ENCODE measurements at regions not wholly inside any gene's neighbourhood (a gene's known extent, or its start where the extent isn't known, plus 50 kb on each side); places are given as distances from the start of the nearest gene placed in this dataset.
"Not testable (repeated sequence)": the region's sequence is repeated elsewhere in the genome, so short reads cannot be mapped to it uniquely, and the experiment has no call there.

DNA sequence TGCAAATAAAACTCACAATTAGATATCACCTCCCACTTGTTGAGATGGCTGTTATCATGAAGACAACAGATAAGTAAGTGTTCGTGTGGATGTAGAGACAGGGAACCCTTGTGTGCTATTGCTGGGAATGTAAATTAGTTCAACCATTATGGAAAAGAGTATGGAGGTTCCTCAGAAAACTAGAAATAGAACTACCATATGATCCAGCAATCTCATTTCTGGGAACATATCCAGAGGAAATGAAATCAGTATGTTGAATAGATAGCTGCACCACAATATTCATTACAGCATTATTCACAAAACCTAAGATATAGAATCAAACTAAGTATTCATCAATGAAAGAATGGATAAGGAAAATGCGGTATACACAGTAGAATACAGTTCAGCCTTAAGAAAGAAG, 418.7 kb upstream of the CNTN6 start:
- DNase-seq = no peak

DNA sequence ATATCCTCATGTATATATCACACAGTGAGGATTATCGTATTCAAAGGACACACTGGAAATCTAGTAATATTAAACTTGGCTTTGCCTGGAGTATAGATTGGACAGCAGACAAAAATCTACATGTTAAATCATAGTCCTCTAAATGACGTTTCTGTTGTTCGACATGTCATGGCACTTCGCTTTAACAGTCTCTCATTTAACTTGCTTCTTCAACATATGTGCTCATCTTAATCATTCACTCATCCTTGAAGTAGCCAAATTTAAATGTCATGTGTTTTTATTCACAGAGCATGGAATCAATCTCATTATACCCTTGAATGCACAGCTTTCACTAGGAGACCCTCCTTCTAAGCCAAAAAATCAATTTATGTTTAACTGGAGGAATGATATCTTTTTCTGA, 417.0 kb upstream of the CNTN6 start:
- DNase-seq = no peak

DNA sequence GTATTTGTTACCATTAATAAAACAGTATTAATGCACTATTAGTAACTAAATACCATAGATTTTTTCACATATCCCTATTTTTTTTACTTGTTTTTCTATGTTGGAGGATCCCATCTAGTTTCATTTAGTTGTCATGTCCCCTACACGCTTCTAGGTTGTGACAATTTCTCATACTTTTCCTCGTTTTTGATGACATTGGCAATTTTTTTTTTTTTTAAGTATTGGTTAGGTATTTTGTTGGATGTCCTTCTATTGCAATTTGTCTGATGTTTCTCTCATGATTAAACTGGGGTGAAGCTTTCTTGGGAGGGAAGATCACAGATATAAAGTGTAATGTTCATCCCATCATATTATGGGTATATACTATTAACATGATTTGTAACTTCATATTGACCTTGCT, 409.1 kb upstream of the CNTN6 start:
- DNase-seq = no peak

DNA sequence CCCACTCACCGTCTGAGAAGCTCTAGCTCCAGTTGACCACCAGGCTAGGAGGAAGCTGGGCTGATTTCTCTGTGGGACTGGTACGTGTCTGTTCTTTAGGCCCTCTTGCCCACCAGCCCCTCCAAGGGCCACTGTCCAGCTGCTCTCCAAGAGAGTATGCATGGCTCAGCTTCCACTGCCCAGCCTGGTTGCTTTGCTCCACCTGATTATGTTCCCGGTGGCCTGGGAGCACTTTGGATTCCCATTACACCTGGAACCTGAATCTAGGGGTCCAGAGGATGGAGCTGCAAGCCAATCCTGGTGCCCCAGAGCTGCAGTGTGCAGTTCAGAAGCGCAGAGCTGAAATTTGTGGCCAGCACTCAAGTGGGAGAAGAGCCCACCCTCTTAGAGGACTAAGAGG, 402.1 kb upstream of the CNTN6 start:
- no peak for DNase-seq

DNA sequence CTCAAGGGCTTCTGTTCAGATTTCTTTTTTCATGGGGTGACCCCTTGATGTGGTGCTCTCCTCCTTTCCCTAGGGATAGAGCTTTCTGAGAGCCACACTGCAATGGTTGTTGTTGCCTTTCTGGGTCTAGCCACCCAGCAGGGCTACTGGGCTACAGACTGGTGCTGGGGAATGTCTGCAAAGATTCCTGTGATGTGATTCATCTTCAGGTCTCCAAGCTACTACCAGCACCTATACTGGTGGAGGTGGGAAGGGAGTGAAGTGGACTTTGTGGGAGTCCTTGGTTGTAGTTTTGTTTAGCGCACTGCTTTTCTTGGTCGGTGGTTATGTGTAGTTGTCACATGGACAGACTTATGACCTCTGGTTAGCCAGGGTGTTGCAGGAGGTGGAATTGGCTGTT, 392.3 kb upstream of the CNTN6 start:
- no peak for DNase-seq

DNA sequence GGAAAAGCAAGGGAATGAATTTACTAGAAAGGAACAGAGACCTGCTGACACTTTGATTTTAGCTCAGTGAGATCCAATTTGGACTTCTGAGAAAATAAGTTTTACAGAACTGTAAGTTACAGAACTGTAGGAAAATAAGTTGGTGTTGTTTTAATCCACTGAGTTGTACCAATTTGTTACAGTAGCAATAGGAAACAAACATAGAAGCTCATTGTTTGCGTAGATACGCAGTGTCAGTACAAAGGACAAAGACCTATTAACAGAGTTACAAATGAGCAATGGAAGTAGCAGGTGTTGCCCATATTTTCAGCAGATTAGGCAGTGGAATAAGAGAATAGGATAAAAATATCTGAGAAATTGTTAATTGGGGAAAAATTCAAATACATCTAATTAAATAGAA, 385.8 kb upstream of the CNTN6 start:
- DNase-seq = no peak

DNA sequence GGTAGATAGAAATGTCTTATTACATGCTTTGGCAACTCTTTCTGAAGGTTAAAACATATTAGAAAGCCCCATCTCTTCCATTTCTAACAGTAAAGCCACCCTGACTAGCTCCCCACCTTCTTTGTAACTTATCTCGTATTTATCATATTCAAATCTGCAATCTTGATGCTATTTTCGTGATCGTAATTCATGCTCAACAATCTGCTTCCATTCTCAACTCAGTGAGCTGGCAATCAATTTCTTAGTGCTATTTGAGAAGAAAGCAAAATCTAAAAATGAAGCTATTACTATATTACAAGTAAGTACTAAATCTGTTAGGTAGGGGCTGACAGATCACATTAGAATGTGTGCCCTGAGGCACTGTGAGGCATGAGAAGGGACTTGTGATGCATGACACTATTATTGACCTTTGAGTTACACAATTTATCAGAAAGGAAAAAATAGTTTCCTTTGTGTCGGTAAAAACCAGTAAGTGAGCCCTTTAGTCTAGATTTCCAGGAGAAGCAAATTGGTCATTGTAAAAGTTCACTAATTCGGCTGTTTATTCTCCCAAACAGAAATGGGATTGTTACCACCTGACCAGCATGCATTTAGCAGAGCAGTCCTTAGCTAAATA, 379.7 kb upstream of the CNTN6 start:
- DNase-seq = no peak

DNA sequence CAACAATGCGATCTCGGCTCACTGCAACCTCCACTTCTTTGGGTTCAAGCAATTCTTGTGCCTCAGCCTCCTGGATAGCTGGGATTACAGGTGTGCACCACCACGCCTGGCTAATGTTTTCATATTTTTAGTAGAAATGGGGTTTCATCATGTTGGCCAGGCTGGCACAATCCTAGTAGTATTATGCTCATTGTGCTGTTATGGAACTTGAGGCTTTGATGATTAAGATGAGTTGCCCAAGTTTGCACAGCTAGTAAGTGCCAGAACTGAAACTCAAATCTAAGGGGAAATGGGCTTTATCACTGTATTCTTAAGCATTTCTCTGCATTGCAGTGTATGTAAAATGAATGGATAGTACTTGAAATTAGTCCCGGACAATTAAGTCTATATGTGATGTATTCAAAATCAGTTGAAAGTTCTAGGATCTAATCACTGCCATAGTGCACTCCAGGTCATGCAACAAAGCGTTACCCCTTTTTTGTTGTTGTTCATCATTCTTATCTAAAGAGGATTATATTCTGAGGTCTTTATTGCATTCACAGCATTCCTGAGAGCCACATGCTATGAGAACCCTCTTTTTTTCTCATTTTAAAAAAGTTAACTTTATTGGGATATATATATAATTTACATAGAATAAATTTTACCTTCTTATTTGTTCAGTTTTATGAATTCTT, 378.7 kb upstream of the CNTN6 start:
- no peak for DNase-seq

DNA sequence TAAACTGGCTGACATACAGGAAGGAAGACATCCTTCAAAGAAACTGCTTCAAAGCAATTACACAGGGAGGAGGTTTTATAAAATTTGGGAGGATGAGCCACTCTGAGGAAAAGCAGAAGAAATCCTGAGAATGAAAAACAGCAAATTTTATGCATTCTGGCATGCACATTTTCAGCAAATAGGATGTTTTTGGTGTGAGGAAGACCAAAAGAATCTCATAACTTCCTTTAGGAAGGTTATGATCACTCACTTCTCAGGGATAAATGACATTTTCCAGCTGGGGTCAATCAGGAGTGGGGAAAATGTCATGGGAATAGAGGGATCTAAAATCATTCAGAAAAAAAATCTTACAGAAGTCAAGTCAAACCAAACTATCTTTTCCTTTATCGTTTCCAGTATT, 371.7 kb upstream of the CNTN6 start:
- DNase-seq = no peak

DNA sequence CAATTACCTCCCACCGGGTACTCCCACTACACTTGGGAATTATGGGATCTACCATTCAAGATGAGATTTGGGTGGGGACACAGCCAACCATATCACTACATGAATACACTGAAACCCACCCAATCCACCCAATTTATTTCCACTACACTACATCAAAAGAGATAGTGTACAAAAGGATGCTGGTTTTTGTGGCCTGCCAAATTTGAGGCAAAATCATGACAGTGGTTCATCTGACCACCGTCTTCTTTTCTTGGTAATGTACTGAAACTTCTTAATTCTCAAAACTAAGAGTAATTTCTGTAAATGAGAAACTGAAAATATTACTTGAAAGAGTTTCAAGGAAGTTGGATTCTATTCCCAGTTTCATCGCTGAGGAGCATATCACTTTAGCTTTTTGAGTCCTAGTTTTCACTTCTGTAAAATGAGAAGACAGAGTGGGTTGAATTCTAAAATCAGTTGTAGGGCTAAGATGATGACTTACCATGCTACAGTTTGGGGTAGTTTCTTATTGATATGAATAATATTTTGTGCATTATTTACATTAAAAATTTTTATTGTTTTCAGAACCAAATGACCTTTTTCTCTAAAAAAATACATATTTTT, 360.4 kb upstream of the CNTN6 start:
- no peak for DNase-seq

DNA sequence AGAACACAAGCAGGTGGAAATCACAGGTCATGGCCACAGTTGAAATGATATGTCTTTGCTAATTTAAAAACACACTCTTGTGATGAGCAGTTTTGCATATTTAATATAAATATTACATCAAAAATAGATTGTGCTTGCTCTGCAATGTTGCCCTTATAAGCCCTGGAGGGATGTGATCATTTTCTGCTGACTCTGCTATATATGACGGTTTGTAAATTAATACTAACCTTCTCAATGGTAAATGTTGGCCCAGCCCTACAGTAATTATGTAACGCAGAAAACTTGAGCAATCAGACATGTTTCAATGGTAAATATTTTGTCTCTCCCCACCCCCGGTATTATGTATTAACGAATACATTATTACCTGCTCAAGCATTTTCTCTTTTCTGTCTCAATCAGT, 359.5 kb upstream of the CNTN6 start:
- no peak for DNase-seq

DNA sequence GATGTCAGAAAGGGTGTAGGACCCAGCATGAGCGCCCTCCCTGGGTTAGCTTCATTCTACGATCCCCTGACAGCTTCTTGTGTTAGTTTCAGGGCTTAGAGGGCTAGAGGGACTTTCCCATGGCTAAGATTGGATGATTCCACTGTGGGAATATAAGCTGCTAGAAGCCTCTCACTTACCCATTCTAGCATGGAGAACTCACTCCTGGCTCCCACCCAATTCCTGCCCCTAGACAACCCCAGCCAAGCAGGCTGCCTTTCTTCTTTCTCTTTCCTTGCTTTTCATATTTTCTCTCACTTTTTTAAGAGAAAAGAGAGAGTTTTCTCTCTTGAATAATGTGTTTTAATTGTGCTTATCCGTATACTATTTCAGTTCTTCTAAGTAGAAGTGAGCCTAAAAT, 335.1 kb upstream of the CNTN6 start:
- no peak for DNase-seq

DNA sequence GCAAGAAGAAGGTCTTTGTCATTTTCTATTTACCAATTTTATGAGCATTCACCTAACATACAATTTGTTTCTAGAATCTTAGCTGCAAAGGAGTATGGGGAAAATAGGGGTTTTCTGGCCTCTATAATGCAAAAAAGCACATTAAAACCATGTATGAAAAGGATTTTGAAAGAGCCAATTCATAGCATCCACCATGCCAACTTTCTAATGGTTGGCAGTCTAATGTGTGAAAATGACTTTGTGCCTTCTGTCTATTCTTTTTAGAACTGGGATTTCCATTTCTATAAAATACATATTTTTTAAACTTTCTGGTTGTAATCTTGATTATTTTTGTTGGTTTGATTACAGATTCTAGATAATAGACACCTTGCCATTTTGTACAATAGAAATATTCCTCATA, 333.7 kb upstream of the CNTN6 start:
- no peak for DNase-seq

DNA sequence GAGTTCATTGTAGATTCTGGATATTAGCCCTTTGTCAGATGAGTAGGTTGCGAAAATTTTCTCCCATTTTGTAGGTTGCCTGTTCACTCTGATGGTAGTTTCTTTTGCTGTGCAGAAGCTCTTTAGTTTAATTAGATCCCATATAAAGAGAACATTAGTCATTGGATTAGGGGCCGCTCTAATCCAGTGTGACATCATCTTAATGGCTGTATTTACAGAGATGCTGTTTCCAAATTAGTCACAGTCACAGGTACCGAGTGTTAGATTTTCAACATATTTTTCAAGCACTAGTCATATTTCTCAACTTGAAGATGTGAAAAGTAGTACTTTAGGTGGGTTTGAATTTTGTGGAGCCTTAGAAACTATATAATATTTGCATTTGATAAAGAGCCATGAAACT, 319.4 kb upstream of the CNTN6 start:
- DNase-seq = not testable (repeated sequence)

DNA sequence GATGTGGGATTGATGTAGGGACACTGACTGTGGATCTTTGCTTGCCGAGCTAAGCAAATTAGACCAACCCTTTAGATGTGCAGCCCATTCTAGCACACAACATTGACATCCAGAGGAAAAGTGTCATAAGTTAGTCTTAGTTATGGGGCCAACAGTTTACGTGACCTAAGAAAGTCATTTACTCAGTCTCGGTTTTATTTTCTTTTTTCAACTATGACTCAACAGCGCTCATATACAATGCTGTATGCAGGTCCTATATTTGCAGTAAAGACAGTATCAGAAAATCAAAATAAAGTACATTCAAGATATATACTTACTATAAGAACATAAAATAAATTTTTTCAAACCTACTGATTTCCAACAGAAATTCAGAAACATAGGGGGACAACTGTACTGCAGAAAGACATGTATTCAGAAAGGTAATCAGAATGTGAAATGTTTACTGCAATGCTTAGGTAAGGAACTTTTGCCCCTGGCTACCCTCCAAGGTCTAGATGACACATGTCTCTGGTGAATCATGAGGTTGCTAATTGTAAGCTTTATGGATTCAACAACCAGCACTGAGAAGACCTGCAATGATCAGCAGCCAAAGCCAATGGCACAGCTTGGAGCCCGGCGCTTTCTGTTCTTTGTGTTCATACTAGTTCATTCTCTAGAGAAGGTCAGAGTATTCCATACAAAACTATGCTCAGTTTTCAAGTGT, 317.5 kb upstream of the CNTN6 start:
- DNase-seq = no peak

DNA sequence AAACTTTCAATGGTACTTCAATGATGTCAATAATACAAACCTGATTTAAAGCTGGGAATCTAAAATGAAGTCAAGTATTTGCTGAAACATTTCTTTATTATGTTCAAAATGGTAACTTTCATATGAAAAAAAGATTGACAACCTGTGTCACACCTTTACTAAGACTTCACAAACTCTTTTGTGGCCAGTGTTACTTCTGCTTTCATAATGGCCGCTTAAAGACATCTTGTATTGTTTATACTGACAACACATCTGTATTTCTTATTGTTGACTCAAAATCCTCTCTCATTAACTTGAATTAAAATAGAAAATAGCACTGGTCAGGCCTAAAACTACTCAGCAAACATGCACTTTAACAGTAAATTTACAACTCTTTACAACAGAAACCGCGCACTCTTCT, 312.3 kb upstream of the CNTN6 start:
- no peak for DNase-seq

DNA sequence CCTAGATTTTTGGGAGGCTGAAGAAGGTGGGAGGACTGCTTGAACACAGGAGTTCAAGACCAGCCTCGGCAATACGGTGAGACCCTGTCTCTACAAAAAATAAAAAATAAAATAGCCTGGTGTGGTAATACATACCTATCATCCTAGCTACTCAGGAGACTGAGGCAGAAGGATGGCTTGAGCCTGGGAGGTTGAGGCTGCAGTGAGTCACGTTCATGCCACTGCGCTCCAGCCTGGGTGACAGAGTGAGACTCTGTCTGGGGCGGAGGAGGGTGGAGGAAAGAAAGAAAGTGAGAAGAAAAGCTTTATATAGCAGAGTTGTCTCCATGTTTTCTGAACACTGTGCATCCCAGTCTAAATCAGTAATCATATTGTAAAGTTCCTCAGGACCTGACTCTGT, 301.4 kb upstream of the CNTN6 start:
- DNase-seq = no peak

DNA sequence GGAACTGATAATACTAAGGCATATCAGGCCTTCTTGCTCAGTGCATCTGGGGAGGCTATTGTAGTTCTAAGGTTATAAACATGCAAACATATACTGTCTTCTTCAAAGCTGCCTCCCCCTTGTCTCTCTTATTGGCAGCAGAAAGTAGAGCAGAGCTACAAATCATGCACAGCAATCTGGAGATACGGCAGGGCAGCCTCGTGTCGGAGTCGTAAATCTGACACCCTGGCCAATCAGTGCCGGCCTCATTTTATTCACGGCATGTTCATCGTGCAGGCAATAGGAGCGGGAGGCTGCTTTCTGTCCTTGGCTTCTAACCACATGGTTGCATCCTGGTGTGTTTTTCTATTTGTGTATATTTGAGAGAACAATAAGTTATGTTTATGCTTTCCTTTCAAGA, 300.2 kb upstream of the CNTN6 start:
- no peak for DNase-seq

DNA sequence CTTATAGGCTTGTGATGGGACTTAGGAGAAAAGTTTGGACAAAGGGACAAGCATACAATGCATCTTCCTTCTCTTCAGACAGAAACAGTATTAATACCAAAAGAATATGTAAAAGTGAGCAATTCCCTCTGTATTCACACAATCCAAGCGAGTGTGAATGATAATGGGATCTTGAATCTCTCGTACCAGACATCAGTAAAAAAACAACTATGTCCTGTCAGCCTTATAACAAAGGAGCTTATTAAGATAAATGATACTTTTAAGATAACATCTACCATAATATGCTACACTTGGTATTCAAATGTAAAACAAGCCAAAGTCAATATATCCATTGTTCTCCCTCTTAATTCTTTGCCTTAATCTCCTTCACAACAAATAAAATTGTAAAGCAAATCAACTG, 288.6 kb upstream of the CNTN6 start:
- no peak for DNase-seq

DNA sequence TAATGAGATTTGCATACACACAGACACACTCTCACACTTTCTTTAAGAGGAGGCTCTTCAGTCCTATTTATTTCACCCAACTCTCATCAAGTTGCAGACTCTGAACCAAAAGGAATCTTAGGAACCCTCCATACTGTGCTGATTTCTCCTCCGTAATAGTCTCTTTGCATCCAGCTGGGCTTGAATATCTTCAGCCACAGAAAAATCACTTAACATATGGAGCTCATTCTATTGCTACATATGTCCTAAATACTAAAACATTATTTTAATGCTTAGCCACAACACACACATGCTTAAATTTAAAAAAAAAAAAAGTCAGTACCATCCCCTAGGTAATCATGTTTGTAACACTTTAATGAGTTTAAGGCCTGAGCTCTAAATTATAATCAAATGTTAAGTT, 287.5 kb upstream of the CNTN6 start:
- DNase-seq = no peak

DNA sequence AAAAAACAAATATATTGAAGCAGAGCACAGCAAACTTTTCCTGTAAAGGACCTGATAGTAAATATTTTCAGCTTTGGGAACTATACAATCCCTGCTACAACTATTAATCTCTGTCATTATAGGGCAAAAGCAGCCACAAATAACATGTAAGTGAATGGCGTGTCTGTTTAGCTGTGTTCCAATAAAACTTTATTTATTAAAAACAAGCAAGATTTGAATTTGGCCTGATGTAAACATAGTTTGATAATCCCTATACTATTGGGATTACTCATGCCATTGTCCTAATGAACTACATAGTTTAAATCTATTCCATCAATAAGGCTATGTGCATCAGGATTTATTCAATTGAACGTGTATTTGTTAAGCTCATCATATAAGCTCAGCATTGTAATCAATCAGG, 286.8 kb upstream of the CNTN6 start:
- DNase-seq = no peak

DNA sequence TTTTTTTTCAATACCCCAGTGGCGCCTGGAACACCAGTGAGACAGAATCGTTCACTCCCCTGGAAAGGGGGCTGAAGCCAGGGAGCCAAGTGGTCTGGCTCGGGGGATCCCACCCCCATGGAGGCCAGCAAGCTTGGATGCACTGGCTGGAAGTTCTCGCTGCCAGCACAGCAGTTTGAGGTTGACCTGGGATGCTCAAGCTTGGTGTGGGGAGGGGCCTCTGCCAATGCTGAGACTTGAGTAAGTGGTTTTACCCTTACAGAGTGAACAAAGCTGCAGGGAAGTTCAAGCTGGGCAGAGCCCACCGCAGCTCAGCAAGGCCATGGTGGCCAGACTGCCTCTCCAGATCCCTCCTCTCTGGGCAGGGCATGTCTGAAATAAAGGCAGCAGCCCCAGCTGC, 276.2 kb upstream of the CNTN6 start:
- no peak for DNase-seq

DNA sequence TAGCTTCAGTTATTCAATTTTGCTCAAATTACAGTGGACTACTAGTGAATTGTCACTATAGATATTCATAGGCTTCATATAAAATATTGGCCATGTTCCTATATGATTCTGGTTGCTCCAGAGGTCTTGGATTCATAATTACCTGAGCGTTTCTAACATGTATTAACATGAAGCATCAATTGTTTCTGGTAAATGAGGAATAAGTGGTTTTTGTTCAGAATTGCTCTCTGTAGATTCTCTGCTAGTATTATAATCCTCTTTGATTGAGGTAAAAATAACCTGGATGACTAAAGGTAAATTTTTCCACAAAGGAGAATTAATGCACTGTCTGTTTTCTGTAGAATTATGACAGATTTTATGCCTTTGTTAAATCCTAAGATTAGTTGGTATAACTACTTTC, 258.1 kb upstream of the CNTN6 start:
- DNase-seq = no peak

DNA sequence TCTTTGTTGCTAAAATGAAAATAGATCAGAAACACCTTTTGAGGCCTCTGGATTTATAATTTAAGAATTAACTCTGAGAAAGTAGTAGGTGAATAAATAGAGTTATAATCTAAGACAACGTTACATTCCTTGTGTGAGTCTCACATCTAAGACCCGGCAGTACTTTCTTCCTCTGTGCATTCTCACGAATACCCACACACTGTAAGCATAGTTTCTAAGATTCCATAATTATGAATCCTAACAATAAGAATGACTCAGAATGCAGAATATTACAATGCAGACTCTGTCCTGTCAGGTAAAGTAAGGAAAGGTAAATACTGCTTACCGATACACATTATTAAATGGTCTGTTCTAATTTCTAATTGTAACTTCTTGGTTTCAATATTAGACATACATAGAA, 257.7 kb upstream of the CNTN6 start:
- DNase-seq = no peak
